K562 (cell line): ENCODE measurements at regions not wholly inside any gene's neighbourhood (a gene's known extent, or its start where the extent isn't known, plus 50 kb on each side); places are given as distances from the start of the nearest gene placed in this dataset.

Experiments
- NR2C2 ChIP-seq, 2 experiments: fragments of 200-800 bp in 1 of 2; sonication (Bioruptor generic) in 1 of 2; sonication (generic) in 1 of 2; formaldehyde crosslinking in 1 of 2; IDR thresholded peaks; 2 replicates each; pipeline versions ENCODE4 v1.6.1 to v1.8.0; 2016 to 2022; ENCODE audit warnings: mild to moderate bottlenecking in 1 of 2, missing compliant biosample characterization in 1 of 2, missing genetic modification characterization in 1 of 2, missing genetic modification reagents in 1 of 2
- ZFP1 ChIP-seq: fragments of 450-650 bp; formaldehyde crosslinking; IDR thresholded peaks from 2 replicates; pipeline ENCODE4 v1.4.0; 2020; ENCODE audit warnings: mild to moderate bottlenecking, mixed read lengths

DNA sequence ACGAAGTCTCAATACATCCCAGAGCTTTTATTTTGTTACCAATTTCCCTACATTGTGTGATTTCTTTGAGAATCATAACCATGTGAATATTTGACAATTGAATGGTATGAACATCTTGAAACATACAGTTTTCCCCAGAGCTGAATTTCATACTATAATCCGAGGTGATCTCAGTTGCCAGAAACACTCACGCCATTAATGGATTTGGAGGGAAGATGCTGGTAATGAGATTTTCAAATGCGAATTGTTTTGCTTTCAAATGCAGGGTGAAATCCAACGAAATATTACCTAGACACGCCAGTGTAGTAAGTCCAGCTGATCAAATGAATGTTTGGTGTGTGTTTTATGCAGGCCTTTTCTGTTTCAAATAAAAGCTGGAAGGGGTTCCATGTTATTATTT, 277.8 kb upstream of the CDH5 start:
- TF ChIP-seq NR2C2 (CRISPR knock-in tag; IDR thresholded peaks at IDR 0.05), result no peak
- TF ChIP-seq NR2C2 (tag; IDR thresholded peaks at IDR 0.05), result no peak
- TF ChIP-seq ZFP1 (CRISPR knock-in tag), result no peak
